HPDE6-E6E7 (cell line): ENCODE measurements at regions not wholly inside any gene's neighbourhood (a gene's known extent, or its start where the extent isn't known, plus 50 kb on each side); places are given as distances from the start of the nearest gene placed in this dataset.
"Not testable (repeated sequence)": the region's sequence is repeated elsewhere in the genome, so short reads cannot be mapped to it uniquely, and the experiment has no call there.

Experiments used
- DNase-seq: peaks from one replicate; pipeline ENCODE4 v3.0.0; 2011; ENCODE audit warnings: missing footprints; ENCODE audit errors: extremely low spot score

GRCh38 chr7:110253093-110253492, 837.8 kb upstream of the LRRN3 start:
- no peak for DNase-seq

GRCh38 chr7:110257673-110258072, 833.3 kb upstream of the LRRN3 start:
- DNase-seq, result no peak

GRCh38 chr7:110262251-110262650, 828.7 kb upstream of the LRRN3 start:
- DNase-seq, result no peak

- no peak for DNase-seq
These were observed 826.6 kb upstream of the LRRN3 start for GRCh38 chr7:110264288-110264687.

- DNase-seq, result no peak
These were observed 809.6 kb upstream of the LRRN3 start for GRCh38 chr7:110281362-110281761.

- DNase-seq, result no peak
These were observed 807.9 kb upstream of the LRRN3 start for GRCh38 chr7:110283056-110283455.

- no peak for DNase-seq
These were observed 799.5 kb upstream of the LRRN3 start for GRCh38 chr7:110291430-110291829.

- no peak for DNase-seq
These were observed 794.6 kb upstream of the LRRN3 start for GRCh38 chr7:110296321-110296720.

- DNase-seq, result no peak
These were observed 783.2 kb upstream of the LRRN3 start for GRCh38 chr7:110307776-110308175.

GRCh38 chr7:110308791-110309190, 782.1 kb upstream of the LRRN3 start:
- DNase-seq, result no peak

GRCh38 chr7:110309941-110310340, 781.0 kb upstream of the LRRN3 start:
- DNase-seq, result no peak

GRCh38 chr7:110311556-110311955, 779.4 kb upstream of the LRRN3 start:
- no peak for DNase-seq

- no peak for DNase-seq
These were observed 773.2 kb upstream of the LRRN3 start for GRCh38 chr7:110317541-110318265.

GRCh38 chr7:110320285-110320684, 770.6 kb upstream of the LRRN3 start:
- not testable (repeated sequence) for DNase-seq

GRCh38 chr7:110322796-110323195, 768.1 kb upstream of the LRRN3 start:
- no peak for DNase-seq

GRCh38 chr7:110326966-110327365, 764.0 kb upstream of the LRRN3 start:
- DNase-seq, result no peak

- DNase-seq, result no peak
These were observed 754.5 kb upstream of the LRRN3 start for GRCh38 chr7:110336423-110336822.

GRCh38 chr7:110337646-110338045, 753.3 kb upstream of the LRRN3 start:
- DNase-seq, result no peak

- no peak for DNase-seq
These were observed 743.8 kb upstream of the LRRN3 start for GRCh38 chr7:110347081-110347480.

- no peak for DNase-seq
These were observed 734.5 kb upstream of the LRRN3 start for GRCh38 chr7:110356438-110356837.

GRCh38 chr7:110358028-110358427, 732.9 kb upstream of the LRRN3 start:
- peak; percentile 3 for DNase-seq

- DNase-seq, result no peak
These were observed 719.2 kb upstream of the LRRN3 start for GRCh38 chr7:110371709-110372108.

GRCh38 chr7:110372685-110373084, 718.2 kb upstream of the LRRN3 start:
- DNase-seq, result no peak

GRCh38 chr7:110373416-110373815, 717.5 kb upstream of the LRRN3 start:
- no peak for DNase-seq
